Right renal pelvis (tissue), 4 donors: ENCODE measurements at regions not wholly inside any gene's neighbourhood (a gene's known extent, or its start where the extent isn't known, plus 50 kb on each side); places are given as distances from the start of the nearest gene placed in this dataset.

Experiments used
- DNase-seq, 4 donors: peaks; one replicate each; pipeline ENCODE4 v3.0.0-alpha.2; 2013; ENCODE audit warnings: low read depth in 4 of 4, low spot score in 3 of 4, missing footprints in 1 of 4

DNA sequence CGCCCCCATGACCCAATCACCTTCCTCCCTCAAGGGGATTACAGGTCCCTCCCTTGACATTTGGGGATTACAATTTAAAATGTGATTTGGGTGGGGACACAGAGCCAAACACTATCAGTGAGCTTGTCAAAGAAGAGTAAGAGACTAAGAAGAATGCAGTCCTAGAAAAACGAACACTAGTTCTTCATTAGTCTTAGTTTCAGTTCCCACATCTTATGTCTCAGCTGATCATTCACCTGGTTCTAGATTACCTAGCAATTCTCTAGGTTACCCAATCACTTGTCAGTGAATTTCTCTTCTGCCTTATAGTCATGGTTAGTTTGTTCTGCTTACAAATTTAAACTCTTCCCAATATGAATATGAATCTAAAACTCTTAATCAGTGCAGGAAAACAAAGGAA is 251.5 kb downstream of the COX7C start:
- DNase-seq, result no peak

DNA sequence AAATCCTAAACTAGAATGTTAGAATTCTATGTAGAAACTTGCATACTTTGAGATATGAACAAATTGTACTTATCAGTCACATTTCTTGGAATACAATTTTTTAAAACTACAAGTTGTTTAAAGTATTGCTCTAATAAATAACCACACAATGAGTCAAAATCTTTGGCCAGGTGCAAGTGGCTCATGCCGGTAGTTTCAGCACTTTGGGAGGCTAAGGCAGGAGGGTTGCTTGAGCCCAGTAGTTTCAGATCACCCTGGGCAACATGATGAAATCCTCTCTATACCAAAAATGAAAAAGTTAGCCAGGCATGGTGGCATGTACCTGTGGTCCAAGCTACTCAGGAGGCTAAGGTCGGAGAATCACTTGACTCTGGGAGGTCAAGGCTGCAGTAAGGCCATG is 257.8 kb downstream of the COX7C start:
- no peak for DNase-seq

GRCh38 chr5:86878250-86878649 is 260.5 kb downstream of the COX7C start:
- no peak for DNase-seq

DNA sequence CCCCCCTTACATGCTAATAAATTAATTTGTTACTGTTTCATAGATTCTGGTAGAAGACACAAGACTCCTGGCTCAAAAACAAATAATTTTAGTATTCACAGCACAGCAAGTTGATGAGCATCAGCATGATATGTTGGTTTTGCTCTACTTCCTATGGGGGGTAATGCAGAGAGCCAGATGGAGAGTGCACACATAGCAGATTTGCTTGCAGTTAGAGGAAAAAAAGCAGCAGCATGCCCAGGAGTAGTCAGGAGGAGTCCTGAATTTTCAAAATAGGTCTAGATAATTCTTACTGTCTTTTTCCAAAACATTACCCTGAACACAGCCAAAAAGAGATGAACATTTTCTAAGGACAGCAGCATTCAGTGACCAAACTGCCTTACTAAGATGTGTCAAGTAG is 261.3 kb downstream of the COX7C start:
- DNase-seq, result no peak

- no peak for DNase-seq
Measured at GRCh38 chr5:86880344-86880743, 262.6 kb downstream of the COX7C start.

- DNase-seq, result peak in 3 of 4 donors; percentile 5 to 23 (median 16)
Measured at GRCh38 chr5:86880785-86881492, 263.2 kb downstream of the COX7C start.

- no peak for DNase-seq
Measured at GRCh38 chr5:86881493-86882090, 263.9 kb downstream of the COX7C start.

DNA sequence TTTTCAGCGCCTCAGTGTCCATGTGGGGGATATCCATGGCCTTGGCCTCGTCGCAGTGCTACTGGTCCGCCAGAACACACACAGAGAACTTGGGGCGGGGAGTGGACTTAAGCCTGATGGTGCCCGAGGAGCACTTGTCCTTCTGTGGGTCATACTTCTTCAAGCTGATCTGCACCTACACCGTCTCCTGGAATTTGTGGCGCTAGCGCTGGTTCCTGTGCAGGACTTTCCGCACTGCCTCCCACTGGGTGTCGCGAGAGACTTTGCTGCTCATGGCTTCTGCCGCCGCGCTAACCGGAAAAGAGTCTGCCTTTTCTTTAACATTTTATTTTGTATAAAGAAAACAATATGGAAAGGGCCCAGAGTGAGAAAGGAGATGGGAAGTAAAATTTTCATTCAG is 266.9 kb downstream of the COX7C start:
- DNase-seq, result no peak

GRCh38 chr5:86885011-86885410 is 267.3 kb downstream of the COX7C start:
- no peak for DNase-seq

GRCh38 chr5:86885489-86886230 is 267.9 kb downstream of the COX7C start:
- DNase-seq, result no peak

DNA sequence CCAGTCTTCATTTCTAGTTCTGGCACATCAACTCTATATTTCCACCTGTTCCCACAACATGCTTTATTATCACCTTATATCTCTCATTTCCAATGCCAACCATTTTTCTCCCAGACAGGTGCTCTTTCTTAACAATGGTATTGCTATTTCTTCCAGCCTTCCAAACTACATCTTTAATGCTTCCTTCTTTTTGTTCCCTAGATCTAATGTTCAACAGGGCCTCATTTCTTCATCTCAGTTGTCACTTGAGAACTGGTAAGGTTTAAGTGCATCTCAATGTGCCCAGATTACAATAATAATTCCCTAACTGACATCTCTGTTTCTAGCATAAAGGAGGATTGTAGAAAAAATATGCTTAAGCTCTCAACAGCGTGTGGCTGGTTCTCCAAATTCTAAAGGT is 272.6 kb downstream of the COX7C start:
- DNase-seq, result no peak

GRCh38 chr5:86894056-86894455 is 276.3 kb downstream of the COX7C start:
- no peak for DNase-seq

- DNase-seq, result no peak
Measured at GRCh38 chr5:86896916-86897315, 279.2 kb downstream of the COX7C start.

- DNase-seq, result no peak
Measured at GRCh38 chr5:86909418-86910295, 291.9 kb downstream of the COX7C start.

GRCh38 chr5:86917117-86917579 is 299.4 kb downstream of the COX7C start:
- DNase-seq, result peak; percentile 11 to 35 (median 15)

DNA sequence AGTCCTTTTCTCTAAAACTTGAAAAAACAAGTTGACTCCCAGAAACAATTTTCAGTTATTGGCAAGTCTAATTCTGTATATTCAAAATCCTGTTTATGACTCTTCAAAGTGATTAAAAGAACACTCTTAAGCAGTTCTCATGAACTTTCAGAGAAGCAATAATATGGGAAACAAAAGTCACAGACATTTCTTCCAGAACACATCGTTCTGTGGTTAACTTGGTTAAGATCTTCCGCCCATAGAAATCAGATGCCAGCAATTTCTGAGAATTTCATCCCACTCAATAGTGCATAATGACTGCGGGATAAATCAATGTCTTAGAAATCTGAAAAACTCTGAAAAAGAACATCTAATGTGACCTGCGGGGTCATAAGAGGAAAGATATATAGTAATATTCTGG is 300.5 kb downstream of the COX7C start:
- DNase-seq, result no peak

DNA sequence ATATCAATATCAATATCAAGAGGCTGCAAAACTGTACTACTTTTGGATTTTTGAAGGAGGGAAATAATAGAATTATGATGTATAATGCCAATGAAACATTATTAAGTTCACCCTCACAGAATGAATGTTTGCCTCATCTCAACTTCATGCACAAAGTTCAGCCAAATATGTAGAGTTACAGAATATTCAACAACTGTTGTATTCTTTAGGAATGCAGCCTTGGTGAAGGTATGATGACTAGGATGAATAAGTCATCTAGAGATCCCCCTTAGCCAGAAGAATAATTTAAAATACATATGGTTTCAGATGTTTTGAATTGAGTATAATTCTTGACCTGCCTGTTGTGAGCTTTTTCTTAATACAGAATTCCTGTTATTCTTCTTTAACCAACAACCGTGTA is 308.3 kb downstream of the COX7C start:
- no peak for DNase-seq

DNA sequence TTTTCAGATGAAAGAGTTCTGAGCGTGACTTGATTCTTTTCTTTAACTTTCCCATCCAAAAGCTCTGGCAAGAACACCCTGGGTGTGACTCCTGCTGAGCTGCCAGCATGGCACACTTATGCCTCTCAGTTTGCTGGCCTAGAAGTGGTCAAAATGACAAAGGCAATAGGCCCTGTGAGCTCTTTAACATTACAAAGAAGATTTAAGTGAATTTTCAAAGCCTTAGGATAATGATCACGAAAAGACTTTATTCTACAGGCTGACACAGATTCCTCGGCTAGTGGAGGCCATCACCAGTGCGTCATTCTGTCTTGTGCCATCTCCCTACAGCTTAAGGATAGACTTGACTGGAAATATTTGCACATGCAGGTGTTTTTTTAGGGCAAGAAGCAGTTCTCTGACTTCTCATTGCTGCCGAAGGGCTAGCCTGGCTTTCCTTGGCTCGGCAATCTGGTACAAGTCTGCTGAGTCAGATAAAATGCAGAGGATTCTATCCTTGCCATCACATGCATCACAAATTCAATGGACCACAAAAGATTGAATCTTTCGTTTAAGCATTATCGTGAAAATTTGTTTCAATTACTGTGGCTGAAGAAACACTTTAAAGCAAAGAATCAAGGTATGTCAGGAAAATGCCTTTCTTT is 311.5 kb downstream of the COX7C start:
- no peak for DNase-seq

- no peak for DNase-seq
Measured at GRCh38 chr5:86951761-86952160, 315.9 kb upstream of the RASA1 start.

DNA sequence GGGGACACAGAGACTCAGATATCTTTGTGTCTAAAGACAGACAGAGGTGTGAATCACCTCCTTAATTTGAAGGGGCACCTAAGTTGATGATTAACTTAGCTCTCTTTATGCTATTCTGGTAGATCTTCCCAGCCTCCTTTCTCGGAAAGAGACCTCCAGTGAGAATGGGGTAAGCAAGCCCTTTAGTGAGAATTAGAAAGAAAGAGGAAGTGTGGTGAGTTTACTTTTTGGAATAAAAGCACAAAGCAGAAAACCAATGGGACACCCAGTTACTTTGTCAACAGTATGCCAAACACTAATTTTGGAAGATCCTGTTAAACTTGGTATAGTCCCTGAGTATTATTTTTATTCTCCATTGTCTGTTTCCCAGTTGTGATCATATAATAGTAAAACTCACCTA is 302.8 kb upstream of the RASA1 start:
- no peak for DNase-seq
